GM12874 (cell line): ENCODE measurements at regions not wholly inside any gene's neighbourhood (a gene's known extent, or its start where the extent isn't known, plus 50 kb on each side); places are given as distances from the start of the nearest gene placed in this dataset.

Experiments used
- CTCF ChIP-seq: IDR thresholded peaks from 2 replicates; pipeline ENCODE4 v1.5.1; 2011; ENCODE audit warnings: low read depth, mild to moderate bottlenecking, control low read depth, low read length, moderate library complexity; ENCODE audit not compliant: insufficient read depth

- no peak for TF ChIP-seq CTCF
Measured at GRCh38 chr5:124061663-124062062, 549.7 kb downstream of the CSNK1G3 start.

GRCh38 chr5:124061068-124061430, 549.1 kb downstream of the CSNK1G3 start:
- TF ChIP-seq CTCF = no peak

GRCh38 chr5:124060413-124061067, 548.6 kb downstream of the CSNK1G3 start:
- no peak for TF ChIP-seq CTCF

GRCh38 chr5:124060011-124060410, 548.0 kb downstream of the CSNK1G3 start:
- no peak for TF ChIP-seq CTCF

GRCh38 chr5:124059200-124059599, 547.2 kb downstream of the CSNK1G3 start:
- TF ChIP-seq CTCF = no peak

- TF ChIP-seq CTCF = no peak
Measured at GRCh38 chr5:124057724-124058231, 545.8 kb downstream of the CSNK1G3 start.

- TF ChIP-seq CTCF = no peak
Measured at GRCh38 chr5:124056991-124057723, 545.2 kb downstream of the CSNK1G3 start.
